GM12878 (cell line): ENCODE measurements at regions not wholly inside any gene's neighbourhood (a gene's known extent, or its start where the extent isn't known, plus 50 kb on each side); places are given as distances from the start of the nearest gene placed in this dataset.

Experiments used
- ATAC-seq: fragments of 200-7000 bp; cut with Tn5 transposase; 3 replicates; pipeline ENCODE4 v1.9.1; 2020; ENCODE audit warnings: mild to moderate bottlenecking, moderate library complexity
- BruUV-seq: library from RNA; stranded (reverse); fragments of 400-500 nt; replicated peaks from 2 replicates; lab custom pipeline; 2021; lab: Mats Ljungman, UMichigan
- CTCF ChIA-PET: fragments of 300-600 bp; sonication (Branson Sonifier 250); formaldehyde crosslinking; extraction: SDS; loops from one replicate; lab custom pipeline; 2021; ENCODE audit warnings: inconsistent platforms; lab: Yijun Ruan, JAX
- POLR2A ChIA-PET: fragments of 350-600 bp; formaldehyde crosslinking; extraction: SDS; loops from one replicate; lab custom pipeline; 2021; ENCODE audit warnings: inconsistent platforms; lab: Charles Lee
- RAD21 ChIA-PET: fragments of 300-600 bp; sonication (Branson Sonifier 250); formaldehyde crosslinking; loops from one replicate; lab custom pipeline; 2023; ENCODE audit warnings: antibody characterized with exemption; ENCODE audit not compliant: unreplicated experiment; lab: Charles Lee
- SMC1A ChIA-PET: fragments of 300-600 bp; sonication (Branson Sonifier 250); formaldehyde crosslinking; loops from one replicate; lab custom pipeline; 2023; ENCODE audit not compliant: unreplicated experiment, uncharacterized antibody; lab: Charles Lee
- DNase-seq: peaks from one replicate; pipeline ENCODE4 v3.0.0-alpha.2; 2011; ENCODE audit warnings: low read depth, low spot score
- FAIRE-seq: peaks from 3 replicates; lab custom pipeline; 2011; peaks lifted over from hg19 to GRCh38; lab: Jason Lieb, UNC
- H2AFZ ChIP-seq: 2 replicates; pipeline ENCODE4 v1.6.0; 2011; ENCODE audit warnings: low read depth, low read length, control low read depth; ENCODE audit not compliant: control insufficient read depth
- H3K27ac ChIP-seq: 2 replicates; pipeline ENCODE4 v1.5.1; 2011; ENCODE audit warnings: control low read depth; ENCODE audit not compliant: control insufficient read depth, insufficient read depth
- H3K27me3 ChIP-seq, 2 experiments: replicated peaks in 1 of 2; 2 replicates each; pipeline versions ENCODE4 v1.6.0 to v1.6.1; 2011; ENCODE audit warnings: low read length in 1 of 2; ENCODE audit not compliant: control insufficient read depth in 2 of 2, insufficient read depth in 2 of 2
- H3K36me3 ChIP-seq, 2 experiments: 2 replicates each; pipeline ENCODE4 v1.5.1; 2011; ENCODE audit warnings: low read length in 1 of 2; ENCODE audit not compliant: control insufficient read depth in 2 of 2, insufficient read depth in 2 of 2
- H3K4me1 ChIP-seq: 2 replicates; pipeline ENCODE4 v1.6.1; 2011; ENCODE audit warnings: mild to moderate bottlenecking, low read length, moderate library complexity, mixed read lengths; ENCODE audit not compliant: control insufficient read depth, insufficient read depth
- H3K4me2 ChIP-seq: 2 replicates; pipeline ENCODE4 v1.6.0; 2011; ENCODE audit warnings: control low read depth; ENCODE audit not compliant: control insufficient read depth, insufficient read depth
- H3K4me3 ChIP-seq: fragments of 200-600 bp; sonication (generic); 2 replicates; pipeline ENCODE4 v1.5.1; 2016
- H3K79me2 ChIP-seq: 2 replicates; pipeline ENCODE4 v1.6.0; 2011; ENCODE audit warnings: low read length; ENCODE audit not compliant: control insufficient read depth, insufficient read depth
- H3K9ac ChIP-seq: 2 replicates; pipeline ENCODE4 v1.8.0; 2011; ENCODE audit warnings: low read length, control low read depth, mixed read lengths; ENCODE audit not compliant: control insufficient read depth, insufficient read depth
- H3K9me3 ChIP-seq: replicated peaks from 3 replicates; pipeline ENCODE4 v1.5.1; 2011; ENCODE audit warnings: mild to moderate bottlenecking, low read length; ENCODE audit not compliant: control insufficient read depth, insufficient read depth
- H4K20me1 ChIP-seq: 2 replicates; pipeline ENCODE4 v1.6.0; 2011; ENCODE audit not compliant: control insufficient read depth, insufficient read depth
- MEF2B ChIP-seq: fragments of 450-650 bp; IDR thresholded peaks from 2 replicates; pipeline ENCODE4 v1.6.1; 2018; ENCODE audit warnings: mild to moderate bottlenecking, moderate library complexity; ENCODE audit not compliant: partially characterized antibody, poor library complexity, severe bottlenecking
- MTA2 ChIP-seq: fragments of 450-650 bp; IDR thresholded peaks from 2 replicates; pipeline ENCODE4 v1.6.1; 2016; ENCODE audit warnings: low read depth, mild to moderate bottlenecking, moderate library complexity
- RUNX3 ChIP-seq: IDR thresholded peaks from 2 replicates; pipeline ENCODE4 v1.6.1; 2012; ENCODE audit warnings: low read length, inconsistent platforms
- ZNF274 ChIP-seq: IDR thresholded peaks from one replicate; pipeline ENCODE4 v1.8.0; 2011; ENCODE audit not compliant: insufficient read length, insufficient read depth
- WGBS: methylation state at CpG from one replicate; pipeline ENCODE4 v1.1.6; 2016; ENCODE audit warnings: low lambda C conversion rate; ENCODE audit not compliant: insufficient replicate concordance, insufficient coverage; ENCODE audit errors: missing lambda C conversion rate; 5-methylcytosine and 5-hydroxymethylcytosine counted together
- in situ Hi-C: fragments of 300-500 bp; cut with MboI; formaldehyde crosslinking; loops from 9 replicates; pipeline ENCODE4 v1.14.3; 2018; ENCODE audit warnings: mixed read lengths
- intact Hi-C: fragments of 100-400 bp; cut with micrococcal nuclease; formaldehyde crosslinking; loops from one replicate; pipeline ENCODE4 v1.14.2; 2022; ENCODE audit not compliant: unreplicated experiment
- TF ChIP-seq, protein P1 (sequence below): fragments of 450-650 bp; formaldehyde crosslinking; IDR thresholded peaks from 2 replicates; pipeline ENCODE4 v1.4.0; 2022; ENCODE audit warnings: mild to moderate bottlenecking, moderate library complexity

DNA sequence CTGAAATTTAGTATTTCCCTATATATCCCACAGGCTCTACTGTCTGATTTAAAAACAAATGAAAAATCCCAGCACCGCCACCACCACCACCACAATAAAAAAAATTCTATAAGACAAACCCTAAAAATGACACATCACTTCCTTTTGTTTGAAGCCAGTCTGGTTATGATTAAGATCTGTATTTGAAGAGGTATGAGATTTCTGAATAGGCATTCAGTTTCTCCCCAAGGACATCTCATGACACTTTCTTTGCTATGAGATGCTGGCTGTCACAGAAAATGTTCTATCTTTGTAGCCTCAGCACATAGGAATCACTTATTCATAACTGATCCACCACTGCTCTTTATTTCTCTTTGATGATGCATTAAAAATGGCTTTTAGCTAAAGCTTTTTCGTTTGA is 1071.0 kb downstream of the SLC6A15 start:
- no peak for FAIRE-seq
- TF ChIP-seq MEF2B, result peak; percentile 30
- TF ChIP-seq, protein P1, sequence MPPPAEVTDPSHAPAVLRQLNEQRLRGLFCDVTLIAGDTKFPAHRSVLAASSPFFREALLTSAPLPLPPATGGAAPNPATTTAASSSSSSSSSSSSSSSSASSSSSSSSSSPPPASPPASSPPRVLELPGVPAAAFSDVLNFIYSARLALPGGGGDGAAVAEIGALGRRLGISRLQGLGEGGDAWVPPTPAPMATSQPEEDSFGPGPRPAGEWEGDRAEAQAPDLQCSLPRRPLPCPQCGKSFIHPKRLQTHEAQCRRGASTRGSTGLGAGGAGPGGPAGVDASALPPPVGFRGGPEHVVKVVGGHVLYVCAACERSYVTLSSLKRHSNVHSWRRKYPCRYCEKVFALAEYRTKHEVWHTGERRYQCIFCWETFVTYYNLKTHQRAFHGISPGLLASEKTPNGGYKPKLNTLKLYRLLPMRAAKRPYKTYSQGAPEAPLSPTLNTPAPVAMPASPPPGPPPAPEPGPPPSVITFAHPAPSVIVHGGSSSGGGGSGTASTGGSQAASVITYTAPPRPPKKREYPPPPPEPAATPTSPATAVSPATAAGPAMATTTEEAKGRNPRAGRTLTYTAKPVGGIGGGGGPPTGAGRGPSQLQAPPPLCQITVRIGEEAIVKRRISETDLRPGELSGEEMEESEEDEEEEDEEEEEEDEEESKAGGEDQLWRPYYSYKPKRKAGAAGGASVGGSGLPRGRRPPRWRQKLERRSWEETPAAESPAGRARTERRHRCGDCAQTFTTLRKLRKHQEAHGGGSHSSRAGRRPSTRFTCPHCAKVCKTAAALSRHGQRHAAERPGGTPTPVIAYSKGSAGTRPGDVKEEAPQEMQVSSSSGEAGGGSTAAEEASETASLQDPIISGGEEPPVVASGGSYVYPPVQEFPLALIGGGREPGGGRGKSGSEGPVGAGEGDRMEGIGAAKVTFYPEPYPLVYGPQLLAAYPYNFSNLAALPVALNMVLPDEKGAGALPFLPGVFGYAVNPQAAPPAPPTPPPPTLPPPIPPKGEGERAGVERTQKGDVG (CRISPR knock-in tag), result no peak
- TF ChIP-seq ZNF274, result no peak
- TF ChIP-seq MTA2, result 0 out of 2 replicates have a peak, but pooled peaks have one; percentile 12
- TF ChIP-seq RUNX3, result peak; percentile 55
- TF ChIP-seq, all 136 proteins: peak for 3
- Histone ChIP-seq H3K36me3 (no peaks in the 10 kb centered on the region), H2AFZ (no peak overlapping the region), H3K4me3 (no peak overlapping the region), H3K79me2 (no peaks in the 10 kb centered on the region), H3K4me1 (no peaks in the 10 kb centered on the region), H4K20me1 (no peaks in the 10 kb centered on the region), H3K9me3 (no peaks in the 10 kb centered on the region), H3K27ac (no peak overlapping the region), H3K27me3 (no peaks in the 10 kb centered on the region), H3K9ac (no peak overlapping the region), H3K4me2 (no peak overlapping the region)
- ChIA-PET SMC1A (interaction anchor here (0.8 kb wide), 1 partner anchor 25 kb away, joined by 3 read pairs; no protein-coding TSS in a partner anchor), RAD21 (no interaction called here), CTCF (interaction anchor here (1.1 kb wide), 1 partner anchor 16 kb away, joined by 7 read pairs; no protein-coding TSS in a partner anchor), POLR2A (no interaction called here)
- in situ Hi-C loops, result no loop called here
- no peak for DNase-seq
- peak; percentile 86 for ATAC-seq
- no TSS peak for BruUV-seq
- intact Hi-C loops, result no loop called here
- 22% methylated on average over 2 of the region's 2 CpGs for WGBS
